ENCODE measurements at regions not wholly inside any gene's neighbourhood (a gene's known extent, or its start where the extent isn't known, plus 50 kb on each side); places are given as distances from the start of the nearest gene placed in this dataset.
"Not testable (repeated sequence)": the region's sequence is repeated elsewhere in the genome, so short reads cannot be mapped to it uniquely, and the experiment has no call there.

- Histone ChIP-seq H3K9me3 (no peaks in the 10 kb centered on the region), H3K4me3 (ENCODE audit: low read depth, low read length) (no peak overlapping the region), H3K27me3 (peaks cover 9% of the 10 kb centered on the region; the same call in 1 of the 2 replicates), H3K4me1 (no peaks in the 10 kb centered on the region), H3K36me3 (no peaks in the 10 kb centered on the region)
- TF ChIP-seq CTCF (IDR thresholded peaks at IDR 0.05; ENCODE audit: low read depth, low read length) = no peak
- DNase-seq = no peak
These were observed 181.1 kb downstream of the FCRL5 start for GRCh38 chr1:157371221-157371620.

- DNase-seq = no peak
- no peaks in the 10 kb centered on the region for H3K4me1 ChIP-seq
- H3K9me3 ChIP-seq = no peaks in the 10 kb centered on the region
- no peaks in the 10 kb centered on the region for H3K36me3 ChIP-seq
- TF ChIP-seq CTCF (IDR thresholded peaks at IDR 0.05; ENCODE audit: low read depth, low read length) = no peak
- no peak overlapping the region for H3K4me3 ChIP-seq (ENCODE audit: low read depth, low read length)
- H3K27me3 ChIP-seq = peaks cover 9% of the 10 kb centered on the region; the same call in 1 of the 2 replicates
These were observed 181.6 kb downstream of the FCRL5 start for GRCh38 chr1:157370698-157371097.

GRCh38 chr1:157369808-157370521, 182.3 kb downstream of the FCRL5 start:
- H3K36me3 ChIP-seq = no peaks in the 10 kb centered on the region
- peak; percentile 92 for TF ChIP-seq CTCF (IDR thresholded peaks at IDR 0.05; ENCODE audit: low read depth, low read length)
- no peaks in the 10 kb centered on the region for H3K9me3 ChIP-seq
- H3K4me3 ChIP-seq (ENCODE audit: low read depth, low read length) = no peak overlapping the region
- peaks cover 9% of the 10 kb centered on the region; the same call in 1 of the 2 replicates for H3K27me3 ChIP-seq
- peak; percentile 43 for DNase-seq
- no peaks in the 10 kb centered on the region for H3K4me1 ChIP-seq

- DNase-seq; H3K9me3 ChIP-seq; H3K27me3 ChIP-seq; H3K4me1 ChIP-seq; H3K36me3 ChIP-seq; H3K4me3 ChIP-seq (ENCODE audit: low read depth, low read length): not testable (repeated sequence)
These were observed 183.4 kb downstream of the FCRL5 start for GRCh38 chr1:157368941-157369340.

- Histone ChIP-seq H3K36me3 (no peaks in the 10 kb centered on the region), H3K27me3 (peaks cover 5% of the 10 kb centered on the region; the same call in 1 of the 2 replicates), H3K9me3 (no peaks in the 10 kb centered on the region), H3K4me3 (ENCODE audit: low read depth, low read length) (no peak overlapping the region), H3K4me1 (no peaks in the 10 kb centered on the region)
- DNase-seq = no peak
- TF ChIP-seq CTCF (IDR thresholded peaks at IDR 0.05; ENCODE audit: low read depth, low read length) = no peak
These were observed 184.0 kb downstream of the FCRL5 start for GRCh38 chr1:157368363-157368762.

- H3K27me3 ChIP-seq = no peaks in the 10 kb centered on the region
- no peaks in the 10 kb centered on the region for H3K36me3 ChIP-seq
- no peaks in the 10 kb centered on the region for H3K4me1 ChIP-seq
- DNase-seq = no peak
- no peak for TF ChIP-seq CTCF (IDR thresholded peaks at IDR 0.05; ENCODE audit: low read depth, low read length)
- no peak overlapping the region for H3K4me3 ChIP-seq (ENCODE audit: low read depth, low read length)
- no peaks in the 10 kb centered on the region for H3K9me3 ChIP-seq
These were observed 184.4 kb downstream of the FCRL5 start for GRCh38 chr1:157367870-157368269.

Measured in BE2C (cell line).